Colonic mucosa (tissue), 4 donors: ENCODE measurements at regions not wholly inside any gene's neighbourhood (a gene's known extent, or its start where the extent isn't known, plus 50 kb on each side); places are given as distances from the start of the nearest gene placed in this dataset.

Experiments used
- DNase-seq: peaks from one replicate; pipeline ENCODE4 v3.0.0-alpha.2; 2020
- H3K27ac ChIP-seq: fragments of 200-600 bp; one replicate; pipeline ENCODE4 v1.8.0; 2021
- H3K27me3 ChIP-seq: fragments of 200-600 bp; one replicate; pipeline ENCODE4 v1.8.0; 2021
- H3K36me3 ChIP-seq: fragments of 200-600 bp; one replicate; pipeline ENCODE4 v1.8.0; 2021
- H3K4me1 ChIP-seq: fragments of 200-600 bp; one replicate; pipeline ENCODE4 v1.8.0; 2021; ENCODE audit warnings: mild to moderate bottlenecking
- H3K4me3 ChIP-seq: fragments of 200-600 bp; one replicate; pipeline ENCODE4 v1.8.0; 2021
- H3K9ac ChIP-seq, 2 donors: one replicate each; pipeline ENCODE4 v1.7.0; 2013; ENCODE audit warnings: control low read depth in 2 of 2, low read depth in 2 of 2, low read length in 2 of 2
- H3K9me3 ChIP-seq: fragments of 200-600 bp; one replicate; pipeline ENCODE4 v1.8.0; 2021
- CTCF ChIP-seq: fragments of 200-600 bp; IDR thresholded peaks from one replicate; pipeline ENCODE4 v1.8.0; 2022; ENCODE audit warnings: antibody characterized with exemption, mild to moderate bottlenecking
- intact Hi-C: fragments of 100-400 bp; cut with DNase I; formaldehyde crosslinking; loops from one replicate; pipeline ENCODE4 v1.14.1; 2022
- donor health status: healthy.
- donor health status: DM: no; HTN: no; CAD: no.
- donor health status: DM: no; HTN: no; CAD: no.

- H3K36me3 ChIP-seq: no peaks in the 10 kb centered on the region
- no peak overlapping the region for H3K27ac ChIP-seq
- H3K9ac ChIP-seq: no peak overlapping the region
- DNase-seq: no peak
- H3K27me3 ChIP-seq: no peaks in the 10 kb centered on the region
- no peaks in the 10 kb centered on the region for H3K4me1 ChIP-seq
- intact Hi-C loops: loop anchor here (10.0 kb wide), 1 partner anchor 486 kb away; no protein-coding TSS in a partner anchor
- no peak overlapping the region for H3K4me3 ChIP-seq
- TF ChIP-seq CTCF: no peak
- H3K9me3 ChIP-seq: no peaks in the 10 kb centered on the region
These were observed 87.3 kb downstream of the SLC41A2 start for GRCh38 chr12:104870797-104871196.

- intact Hi-C loops: no loop called here
- Histone ChIP-seq H3K27ac (no peak overlapping the region), H3K9me3 (no peaks in the 10 kb centered on the region), H3K27me3 (no peaks in the 10 kb centered on the region), H3K9ac (no peak overlapping the region), H3K4me3 (no peak overlapping the region), H3K36me3 (no peaks in the 10 kb centered on the region), H3K4me1 (no peaks in the 10 kb centered on the region)
- TF ChIP-seq CTCF: no peak
- DNase-seq: no peak
These were observed 91.8 kb downstream of the SLC41A2 start for GRCh38 chr12:104866291-104866690.

GRCh38 chr12:104865080-104865479 is 93.0 kb downstream of the SLC41A2 start:
- TF ChIP-seq CTCF: no peak

GRCh38 chr12:104864668-104865067 is 93.4 kb downstream of the SLC41A2 start:
- no peak for TF ChIP-seq CTCF
- H3K9ac ChIP-seq: no peak overlapping the region
- H3K27ac ChIP-seq: no peak overlapping the region

More at GRCh38 chr12:104865080-104865479, 93.0 kb downstream of the SLC41A2 start:
- DNase-seq: no peak
- no peak overlapping the region for H3K27ac ChIP-seq
- no peaks in the 10 kb centered on the region for H3K4me1 ChIP-seq
- no peaks in the 10 kb centered on the region for H3K36me3 ChIP-seq
- H3K9ac ChIP-seq: no peak overlapping the region
- no peaks in the 10 kb centered on the region for H3K9me3 ChIP-seq
- intact Hi-C loops: no loop called here
- no peak overlapping the region for H3K4me3 ChIP-seq
- no peaks in the 10 kb centered on the region for H3K27me3 ChIP-seq

GRCh38 chr12:104863296-104863948 is 94.7 kb downstream of the SLC41A2 start:
- no peak for TF ChIP-seq CTCF
- H3K27ac ChIP-seq: no peak overlapping the region
- no peak overlapping the region for H3K9ac ChIP-seq

More at GRCh38 chr12:104864668-104865067, 93.4 kb downstream of the SLC41A2 start:
- no peak for DNase-seq
- Histone ChIP-seq H3K4me3 (no peak overlapping the region), H3K36me3 (no peaks in the 10 kb centered on the region), H3K9me3 (no peaks in the 10 kb centered on the region), H3K4me1 (no peaks in the 10 kb centered on the region), H3K27me3 (no peaks in the 10 kb centered on the region)
- intact Hi-C loops: no loop called here

More at GRCh38 chr12:104863296-104863948, 94.7 kb downstream of the SLC41A2 start:
- intact Hi-C loops: no loop called here
- Histone ChIP-seq H3K9me3 (no peaks in the 10 kb centered on the region), H3K4me3 (no peak overlapping the region), H3K4me1 (no peaks in the 10 kb centered on the region), H3K36me3 (no peaks in the 10 kb centered on the region), H3K27me3 (no peaks in the 10 kb centered on the region)
- DNase-seq: no peak
